Fibroblast of villous mesenchyme (primary cell): ENCODE measurements at regions not wholly inside any gene's neighbourhood (a gene's known extent, or its start where the extent isn't known, plus 50 kb on each side); places are given as distances from the start of the nearest gene placed in this dataset.

ENCODE experiments used
- DNase-seq: peaks from one replicate; pipeline ENCODE4 v3.0.0-alpha.2; 2010; ENCODE audit warnings: low read depth
- H3K4me3 ChIP-seq: 2 replicates; pipeline ENCODE4 v1.5.1; 2011; ENCODE audit warnings: low read depth, mild to moderate bottlenecking, low read length
- CTCF ChIP-seq: IDR thresholded peaks from 2 replicates; pipeline ENCODE4 v1.5.1; 2012; ENCODE audit warnings: low read depth, mild to moderate bottlenecking, low read length; ENCODE audit not compliant: insufficient read depth

DNA sequence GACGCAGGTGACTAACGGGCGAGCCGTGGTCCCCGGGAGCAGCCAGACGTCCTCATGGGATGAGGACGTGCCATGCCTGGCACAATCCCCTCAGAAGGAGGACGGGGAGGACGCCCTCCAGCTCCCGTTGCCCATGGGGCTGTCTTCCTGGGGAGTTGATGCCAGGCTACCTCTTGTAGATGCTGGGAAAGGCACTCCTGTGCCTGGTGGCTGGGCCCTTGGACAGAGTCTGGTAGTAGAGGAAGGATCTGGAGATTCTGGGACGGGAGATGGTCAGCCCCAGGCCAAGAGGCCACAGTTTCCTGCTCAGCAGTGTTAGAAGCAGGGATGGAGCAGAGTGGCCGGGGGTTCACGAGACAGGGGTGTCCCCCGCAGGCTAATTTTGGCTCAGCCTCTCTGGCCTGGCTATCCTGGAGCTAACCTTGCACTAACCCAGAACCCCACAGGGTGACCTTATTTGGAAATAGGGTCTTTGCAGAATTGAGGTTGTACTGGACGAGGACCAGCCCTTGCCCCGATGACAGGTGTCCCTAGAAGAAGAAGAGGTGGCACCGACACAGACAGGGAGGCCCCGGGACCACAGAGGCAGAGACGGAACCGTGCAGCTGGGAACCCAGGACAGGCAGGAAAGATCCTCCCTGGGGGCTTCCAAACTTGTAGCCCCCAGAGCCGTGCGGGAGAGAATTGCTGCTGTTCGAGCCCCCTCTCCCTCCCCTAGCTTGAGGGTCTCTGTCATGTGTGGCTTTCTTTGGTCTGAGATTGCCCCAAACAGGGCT, 50.1 kb upstream of the ADRA2C start:
- no peak for TF ChIP-seq CTCF

GRCh38 chr4:3715061-3715854, 50.9 kb upstream of the ADRA2C start:
- no peak for DNase-seq
- no peak for TF ChIP-seq CTCF
- H3K4me3 ChIP-seq: no peak overlapping the region

More for the DNA sequence above, 50.1 kb upstream of the ADRA2C start:
- no peak for DNase-seq
- no peak overlapping the region for H3K4me3 ChIP-seq

DNA sequence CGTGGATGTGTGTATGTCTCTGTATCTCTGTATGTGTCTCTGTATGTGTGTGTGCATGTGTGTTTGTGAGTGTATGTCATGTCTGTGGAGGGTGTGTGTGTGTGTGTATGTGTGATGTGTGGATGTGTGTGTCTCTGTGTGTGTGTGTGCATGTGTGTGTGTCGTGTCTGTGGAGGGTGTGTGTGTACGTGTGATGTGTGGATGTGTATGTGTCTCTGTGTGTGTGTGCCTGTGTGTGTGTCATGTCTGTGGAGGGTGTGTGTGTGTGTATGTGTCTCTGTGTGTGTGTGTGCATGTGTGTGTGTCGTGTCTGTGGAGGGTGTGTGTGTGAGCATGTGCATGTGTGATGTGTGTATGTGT, 51.6 kb upstream of the ADRA2C start:
- no peak for DNase-seq
- H3K4me3 ChIP-seq: no peak overlapping the region
- TF ChIP-seq CTCF: no peak

DNA sequence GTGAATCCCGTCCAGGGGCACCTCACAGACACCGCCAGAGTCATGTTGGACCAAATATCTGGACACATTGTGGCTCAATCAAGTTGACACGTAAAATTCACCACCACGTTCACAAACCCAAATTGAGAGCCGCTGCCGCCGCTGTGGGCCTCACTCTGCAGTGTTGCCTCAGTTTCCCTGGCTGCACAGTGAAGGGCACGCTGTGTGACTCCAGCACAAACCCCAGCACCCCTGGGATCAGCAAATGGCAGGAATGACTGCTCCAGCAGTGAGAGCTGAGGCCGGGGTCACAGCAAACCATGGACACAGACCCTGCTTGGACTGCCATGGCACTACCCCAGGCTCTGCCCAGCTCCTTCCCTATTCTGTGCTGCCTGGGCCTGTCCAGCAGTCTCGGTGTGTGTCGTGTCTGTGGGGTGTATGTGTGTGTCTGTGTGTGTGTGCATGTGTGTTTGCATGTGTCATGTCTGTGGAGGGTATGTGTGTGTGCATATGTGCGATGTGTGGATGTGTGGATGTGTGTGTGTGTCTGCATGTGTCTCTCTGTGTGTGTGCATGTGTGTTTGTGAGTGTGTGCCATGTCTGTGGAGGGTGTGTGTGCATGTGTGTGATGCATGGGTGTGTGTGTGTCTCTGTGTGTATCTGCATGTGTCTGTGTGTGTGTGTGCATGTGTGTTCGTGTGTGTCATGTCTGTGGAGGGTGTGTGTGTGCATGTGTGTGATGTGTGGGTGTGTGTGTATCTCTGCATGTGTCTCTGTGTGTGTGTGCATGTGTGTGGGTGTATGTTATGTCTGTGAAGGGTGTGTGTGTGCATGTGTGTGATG, 52.2 kb upstream of the ADRA2C start:
- DNase-seq: no peak
- TF ChIP-seq CTCF: no peak
- no peak overlapping the region for H3K4me3 ChIP-seq

DNA sequence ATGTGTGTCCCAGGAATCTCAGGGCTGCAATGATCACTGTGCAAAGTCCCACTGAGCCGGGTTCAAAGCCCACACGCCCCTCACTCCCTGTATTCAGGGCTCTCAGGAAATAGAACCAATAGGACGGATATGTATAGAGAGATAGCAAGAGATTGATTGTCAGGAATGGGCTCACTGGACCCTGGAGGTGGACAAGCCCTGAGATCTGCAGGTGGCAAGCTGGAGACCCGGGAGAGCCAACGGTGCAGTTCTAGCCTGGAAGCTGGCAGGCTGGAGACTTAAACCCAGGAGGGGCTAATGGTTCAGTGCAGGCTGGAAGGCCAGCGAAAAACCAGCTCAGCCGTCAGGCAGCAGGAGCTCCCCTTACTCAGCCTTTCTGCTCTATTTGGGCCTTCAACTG, 52.8 kb upstream of the ADRA2C start:
- H3K4me3 ChIP-seq: no peak overlapping the region
- DNase-seq: no peak
- TF ChIP-seq CTCF: no peak

DNA sequence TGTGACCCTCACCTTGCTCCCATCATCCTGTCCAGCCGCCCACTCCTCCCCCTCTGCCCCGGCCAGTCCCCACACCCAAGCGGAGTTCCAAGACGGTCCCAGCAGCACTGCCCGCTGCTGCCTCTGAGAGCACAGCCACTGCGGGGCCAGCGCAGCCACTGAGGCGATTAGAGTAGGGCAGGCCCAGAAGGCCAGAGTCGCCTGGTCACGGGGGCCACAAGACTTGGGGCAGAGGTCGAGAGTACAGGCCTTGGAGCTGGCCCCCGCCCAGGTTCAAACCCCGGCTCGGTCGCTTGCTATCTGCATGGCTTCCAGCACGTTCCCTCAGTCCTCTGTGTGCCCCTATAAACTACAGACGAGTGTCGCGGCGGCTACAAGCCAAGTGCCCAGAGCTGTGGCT, 53.2 kb upstream of the ADRA2C start:
- DNase-seq: no peak
- TF ChIP-seq CTCF: no peak
- no peak overlapping the region for H3K4me3 ChIP-seq
